ENCODE measurements at regions not wholly inside any gene's neighbourhood (a gene's known extent, or its start where the extent isn't known, plus 50 kb on each side); places are given as distances from the start of the nearest gene placed in this dataset.

DNA sequence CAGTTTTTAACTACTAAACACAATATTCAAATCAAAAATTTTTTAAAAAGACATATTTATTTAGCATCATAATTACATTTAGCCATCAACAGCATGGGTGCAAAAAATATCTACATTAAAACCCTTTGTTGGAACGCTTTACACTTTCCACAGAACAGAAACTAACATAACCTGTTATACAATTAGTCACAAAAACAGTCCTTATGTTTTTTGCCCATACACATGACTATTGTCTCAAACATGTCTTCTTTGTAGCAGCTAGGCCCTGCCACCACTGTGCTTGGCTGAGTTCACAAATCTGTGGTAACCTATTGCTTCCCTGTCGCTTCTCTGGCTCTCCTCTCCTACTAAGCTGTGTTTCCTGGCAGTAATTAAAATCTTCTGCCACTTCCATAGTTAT, 1350.0 kb upstream of the ADGRL2 start:
- DNase-seq, result no peak

DNA sequence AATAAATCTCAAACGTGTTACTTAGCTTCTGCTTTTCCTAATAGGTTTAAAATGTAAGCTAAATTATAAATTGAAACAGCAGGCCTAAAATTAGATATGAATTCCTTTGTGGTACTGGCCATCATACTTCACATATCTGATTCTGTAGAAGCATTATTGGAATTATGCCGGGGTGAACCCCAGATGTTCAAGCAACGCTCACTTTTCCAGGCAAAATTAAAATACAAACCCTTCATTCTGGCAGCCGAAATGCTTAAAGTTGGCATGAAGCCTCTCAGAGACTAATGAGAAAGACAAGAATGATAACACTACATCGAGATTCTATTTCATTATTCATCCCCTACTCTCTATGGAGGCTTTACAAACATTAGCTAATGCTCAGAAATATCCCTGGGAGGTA, 1352.7 kb upstream of the ADGRL2 start:
- DNase-seq, result no peak

DNA sequence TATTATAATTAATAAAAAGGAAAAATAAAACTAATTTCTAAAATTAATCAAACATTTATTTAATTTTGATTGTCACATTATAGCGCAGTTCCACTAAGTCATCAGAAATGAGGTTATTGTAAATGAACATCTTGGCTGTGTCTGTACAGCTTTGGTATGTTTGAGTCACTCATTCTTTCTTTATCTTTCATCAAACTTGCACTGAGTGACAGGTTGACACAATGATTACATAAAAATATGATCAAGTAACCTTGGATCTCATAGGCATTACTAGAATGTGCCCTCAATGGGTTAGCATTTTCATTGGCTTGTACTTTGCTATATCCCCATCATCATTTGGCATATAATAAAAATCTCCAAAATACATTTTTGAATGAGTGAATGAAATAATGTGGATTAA, 1353.2 kb upstream of the ADGRL2 start:
- no peak for DNase-seq

DNA sequence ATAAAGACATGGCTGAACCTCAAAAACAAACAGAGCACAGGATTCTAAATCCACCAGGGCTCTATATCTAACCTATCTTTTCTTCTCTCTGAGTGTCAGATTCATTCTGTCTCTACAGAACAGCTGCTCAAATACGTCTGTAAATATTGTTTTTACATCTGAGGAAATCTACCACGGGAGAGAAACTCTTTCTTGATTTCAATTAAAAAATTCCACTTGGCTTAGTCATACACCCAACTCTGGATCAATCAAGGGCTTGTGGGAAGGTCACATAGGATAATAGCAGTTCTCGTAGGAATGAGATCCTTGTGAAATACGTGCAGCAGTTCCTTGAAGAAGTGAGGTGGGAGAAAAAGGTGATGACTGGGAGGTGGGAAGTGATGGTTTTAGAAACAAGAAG, 1355.7 kb upstream of the ADGRL2 start:
- no peak for DNase-seq

DNA sequence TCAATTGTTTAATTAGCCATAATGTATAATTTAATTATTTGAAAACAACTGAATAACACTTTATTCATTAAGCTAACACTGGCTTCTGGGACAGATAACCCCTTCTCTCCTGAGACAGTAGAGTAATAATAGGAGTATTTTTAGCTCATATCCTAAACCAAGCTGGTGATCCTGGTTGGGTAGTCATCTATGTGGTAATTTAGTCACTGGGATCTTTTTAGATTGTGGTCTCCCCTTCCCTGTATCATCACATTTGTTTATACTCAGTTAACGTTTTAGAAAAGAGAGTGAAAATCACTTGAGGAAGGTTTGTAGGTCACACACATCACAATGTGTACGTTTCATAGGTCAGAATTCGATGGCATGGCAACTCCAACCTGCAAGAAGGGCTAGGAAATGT, 1356.6 kb upstream of the ADGRL2 start:
- no peak for DNase-seq

DNA sequence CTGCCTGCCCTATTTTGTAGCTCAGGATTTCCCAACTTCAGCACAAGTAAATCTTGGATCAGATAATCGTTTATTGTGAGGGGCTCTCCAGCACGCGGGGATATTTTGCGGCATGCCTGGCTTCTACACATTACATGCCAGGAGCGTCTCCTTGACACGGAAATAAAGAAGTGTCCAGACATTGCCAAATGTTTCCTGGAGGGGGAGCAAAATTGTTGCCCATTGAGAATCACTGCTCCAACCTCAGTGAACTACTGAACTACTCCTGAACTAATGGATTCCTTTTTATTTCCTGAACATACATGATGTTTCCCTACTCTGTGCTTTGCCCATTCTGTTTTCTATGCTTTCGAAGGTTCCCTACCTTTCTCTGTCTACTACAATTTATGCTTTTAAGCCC, 1359.1 kb upstream of the ADGRL2 start:
- DNase-seq, result no peak

DNA sequence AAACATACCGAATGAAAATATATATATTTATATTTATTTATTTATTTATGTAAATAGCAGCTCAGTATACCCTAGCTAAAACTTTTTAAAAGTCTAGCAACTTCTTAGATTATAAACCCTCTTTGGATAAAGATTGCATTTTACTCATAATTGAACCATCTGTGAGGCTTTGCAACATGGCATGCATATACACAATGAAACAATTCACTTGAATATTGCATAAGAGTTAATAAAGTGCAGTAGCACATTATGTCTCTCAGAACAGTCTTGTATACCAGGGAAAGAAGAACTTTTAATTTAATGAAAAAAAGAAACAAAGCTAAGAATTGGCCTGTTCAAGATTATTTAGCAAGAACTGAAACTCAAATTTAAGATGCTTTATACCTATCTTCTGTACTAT, 1363.9 kb upstream of the ADGRL2 start:
- DNase-seq, result no peak

DNA sequence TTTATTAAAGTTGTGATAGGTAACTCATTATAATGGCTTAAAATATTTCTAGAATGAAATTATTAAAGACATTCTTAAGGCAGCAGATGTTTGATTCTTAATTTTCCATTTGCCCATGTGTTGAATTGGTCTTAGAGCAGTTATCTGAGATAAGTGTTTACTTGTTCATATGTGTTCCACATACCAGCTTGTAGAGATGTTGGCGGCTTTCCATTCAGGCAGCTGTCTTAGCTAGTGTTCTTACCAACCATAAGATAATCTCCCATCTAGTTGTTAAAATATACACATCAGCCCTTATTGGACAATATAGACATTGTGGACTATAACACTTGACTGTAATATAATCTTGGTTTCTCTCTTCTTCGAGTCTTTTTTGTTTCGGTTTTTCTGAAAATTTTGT, 1372.9 kb upstream of the ADGRL2 start:
- DNase-seq, result no peak

DNA sequence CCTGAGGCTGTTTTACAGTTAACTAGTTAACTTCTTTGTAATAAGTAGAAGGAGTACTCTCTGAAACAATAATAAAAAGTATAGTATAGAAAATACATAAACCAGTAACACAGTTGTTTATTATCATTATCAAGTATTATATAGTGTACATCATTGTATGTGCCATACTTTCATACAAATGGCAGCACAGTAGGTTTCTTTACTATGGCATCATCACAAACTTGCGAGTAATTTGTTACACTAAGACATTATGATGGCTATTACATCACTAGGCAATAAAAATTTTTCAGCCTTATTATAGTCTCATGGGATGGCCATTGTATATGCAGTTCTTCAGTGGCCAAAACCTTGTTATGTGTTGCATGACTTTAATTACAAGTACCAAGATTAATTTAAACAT, 1376.5 kb upstream of the ADGRL2 start:
- DNase-seq, result no peak

DNA sequence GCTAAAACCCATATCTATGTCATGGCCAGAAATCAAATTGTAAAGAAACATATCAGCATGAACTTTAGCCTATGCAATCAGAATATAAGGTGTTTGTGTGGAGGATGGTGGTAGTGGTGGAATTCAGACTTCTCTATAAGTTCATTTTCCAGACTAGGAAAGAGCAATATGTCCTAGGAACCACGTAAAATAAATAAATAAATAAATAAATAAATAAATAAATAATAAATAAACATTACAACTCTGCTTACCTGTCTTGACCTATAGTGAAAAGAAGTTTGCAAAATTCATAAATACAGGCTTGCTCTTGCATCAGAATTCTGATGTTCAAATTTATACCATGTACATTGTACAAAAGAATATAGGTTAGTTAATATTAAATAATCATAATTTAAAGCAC, 1382.6 kb upstream of the ADGRL2 start:
- DNase-seq, result no peak

DNA sequence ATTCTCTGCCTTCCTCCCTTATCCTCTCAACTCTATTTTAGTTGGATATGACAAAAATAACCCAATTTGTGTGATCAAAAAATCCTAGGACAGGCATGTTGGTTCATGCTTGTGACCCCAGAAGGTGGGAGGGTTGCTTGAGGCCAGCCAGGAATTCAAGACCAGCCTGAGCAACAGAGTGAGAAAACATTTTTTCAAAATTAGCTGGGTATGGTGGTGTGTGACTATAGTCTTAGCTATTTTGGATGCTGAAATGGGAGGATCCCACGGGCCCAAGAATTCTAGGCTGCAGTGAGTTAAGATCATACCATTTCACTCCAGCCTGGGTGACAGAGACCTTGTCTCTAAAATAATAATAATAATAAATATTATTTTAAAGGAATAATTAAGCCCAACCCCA, 1383.1 kb upstream of the ADGRL2 start:
- DNase-seq, result no peak

DNA sequence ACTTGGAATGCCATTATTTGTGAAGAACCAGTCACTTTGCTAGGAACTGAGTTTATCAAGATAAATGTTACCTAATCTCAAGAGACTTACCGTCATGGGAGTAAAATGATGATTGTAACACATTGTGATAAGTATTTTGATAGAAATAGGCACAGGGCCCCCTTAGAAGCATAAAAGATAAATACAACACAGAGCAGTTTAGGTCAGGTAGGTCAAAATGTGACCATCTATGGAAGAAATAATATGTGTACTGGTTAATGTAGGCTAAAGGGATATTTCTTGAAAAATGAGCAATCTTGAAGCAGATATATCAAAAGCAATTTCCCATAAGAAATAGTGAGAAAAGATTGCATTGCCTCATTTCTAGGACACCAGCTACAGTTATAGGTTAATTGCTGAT, 1386.8 kb upstream of the ADGRL2 start:
- DNase-seq, result no peak

DNA sequence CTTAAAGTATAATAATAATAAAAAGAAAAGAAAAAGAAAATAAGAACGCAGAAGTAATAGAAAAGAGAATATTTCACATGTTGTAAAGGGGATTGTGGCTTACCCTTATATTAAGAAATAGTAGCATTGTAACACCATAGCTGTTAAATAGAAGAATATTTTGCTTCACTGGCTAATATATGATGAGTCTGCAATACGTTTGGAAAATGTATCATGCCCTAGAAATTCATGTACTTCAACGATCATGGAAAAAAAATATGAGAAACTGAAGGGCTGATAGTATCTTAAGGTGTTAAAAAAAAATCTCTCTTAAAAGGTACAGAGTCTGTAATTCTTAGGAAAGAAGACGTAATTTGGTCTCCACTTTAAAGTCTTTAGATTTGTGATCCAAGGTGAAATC, 1390.5 kb upstream of the ADGRL2 start:
- no peak for DNase-seq

DNA sequence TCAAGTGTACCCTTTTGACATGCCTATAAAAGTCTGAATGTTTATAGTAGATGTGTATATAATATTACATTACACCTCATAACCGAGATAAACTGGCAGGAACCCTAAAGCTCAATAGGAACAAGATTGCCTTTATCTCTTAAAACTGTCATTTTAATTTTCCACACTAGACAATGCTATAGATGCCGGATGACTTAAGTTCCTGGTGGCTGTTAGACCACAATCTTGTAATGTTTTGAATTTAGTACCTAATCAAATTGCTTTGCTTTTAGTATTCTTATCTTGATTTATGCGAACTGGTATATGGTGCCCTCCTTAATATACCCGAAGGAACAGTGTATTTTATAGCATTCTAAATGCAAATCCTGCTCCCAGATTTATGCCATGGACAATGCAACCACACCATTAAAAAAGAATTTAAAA, 1397.0 kb upstream of the ADGRL4 start:
- DNase-seq, result no peak

DNA sequence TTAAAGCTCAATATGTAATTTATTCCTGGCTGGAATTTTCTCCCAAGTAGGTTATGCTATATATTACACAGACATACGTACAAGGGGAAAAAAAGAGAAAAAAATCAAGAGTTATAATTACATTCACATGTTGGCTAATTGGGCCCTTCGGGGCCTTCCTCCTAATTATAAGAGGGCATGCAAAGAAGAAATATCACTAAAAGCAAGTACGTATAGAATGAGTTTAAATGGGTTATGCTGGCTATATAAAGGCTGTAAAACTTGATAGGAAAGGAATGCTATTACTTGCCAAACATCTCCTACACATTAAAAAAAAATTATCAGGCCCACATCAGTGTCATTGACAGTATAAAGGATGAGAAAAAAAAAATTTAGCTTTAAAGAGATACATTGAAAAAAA, 1396.1 kb upstream of the ADGRL4 start:
- DNase-seq, result no peak

DNA sequence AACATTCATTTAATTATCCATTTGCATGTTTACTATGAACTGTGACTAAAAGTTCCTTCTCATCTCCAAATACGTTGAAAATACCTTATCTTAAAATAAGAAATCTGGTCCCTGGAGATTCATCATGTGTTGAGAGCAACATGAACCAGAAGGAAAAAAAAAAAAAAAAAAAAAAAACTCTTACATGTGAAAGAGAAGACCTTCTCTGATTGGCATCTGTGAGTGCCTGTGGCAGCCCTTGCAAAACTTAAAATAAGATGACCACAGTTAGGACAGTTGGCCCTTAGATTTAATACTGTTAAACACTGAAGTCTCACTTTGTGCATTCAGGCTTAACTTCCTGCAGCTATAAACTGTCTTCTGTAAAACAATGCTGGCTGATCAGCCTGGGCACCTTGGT, 1395.2 kb upstream of the ADGRL4 start:
- DNase-seq, result no peak

DNA sequence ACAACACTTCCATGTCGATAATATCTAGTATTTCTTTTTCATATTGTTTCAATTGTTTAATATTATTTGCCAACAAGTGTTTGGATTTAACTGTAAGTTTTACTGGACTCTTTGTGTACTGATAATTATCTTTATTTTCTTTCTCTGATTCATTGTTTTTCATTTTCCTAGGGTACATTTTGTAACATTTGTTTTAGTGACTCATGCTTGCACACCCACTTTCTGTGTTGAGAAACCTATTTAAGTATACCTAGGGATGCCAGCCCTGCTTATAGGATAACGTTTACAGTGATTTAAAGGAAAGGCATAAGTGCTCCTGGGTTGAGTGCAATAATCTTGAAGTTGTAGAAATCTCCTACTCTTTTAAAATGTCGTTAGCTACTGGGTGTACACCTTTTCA, 1386.0 kb upstream of the ADGRL4 start:
- DNase-seq, result no peak

DNA sequence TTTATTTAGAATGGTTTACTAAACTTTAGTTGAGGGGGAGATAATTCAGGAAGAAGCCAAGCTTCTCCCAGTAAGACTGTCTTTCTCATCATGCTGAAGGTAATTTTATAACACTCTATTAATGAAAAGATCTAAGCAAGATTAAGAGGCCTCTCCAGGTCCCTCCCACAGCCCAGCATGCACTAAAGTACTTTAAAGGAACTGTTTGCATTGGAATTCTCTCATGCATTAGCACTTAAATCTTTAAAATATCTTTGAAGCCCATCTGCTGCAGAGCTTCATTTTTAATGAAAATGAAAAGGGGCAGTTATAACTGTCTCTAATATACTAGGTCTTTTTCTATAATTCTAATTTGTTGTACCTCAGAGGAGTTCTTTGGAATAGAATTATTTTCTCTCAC, 1379.1 kb upstream of the ADGRL4 start:
- DNase-seq, result no peak

DNA sequence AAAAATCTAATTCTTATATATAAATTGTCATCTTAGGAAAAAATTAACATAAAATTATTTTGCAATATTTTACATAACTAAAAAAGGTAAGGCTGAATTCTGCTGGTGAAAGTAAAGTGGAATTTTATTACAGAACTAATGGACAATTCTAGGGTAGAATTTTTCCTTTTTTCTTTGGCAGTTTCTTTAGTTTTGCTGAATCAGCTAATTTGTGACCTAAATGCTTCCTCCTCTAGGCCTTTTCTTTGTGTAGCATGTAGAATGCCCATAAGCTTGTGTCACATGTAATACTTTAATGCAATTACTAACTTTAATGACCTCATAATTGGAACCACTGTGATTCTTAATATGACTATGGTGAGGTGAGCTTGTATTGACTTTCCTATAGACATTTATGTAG, 1378.4 kb upstream of the ADGRL4 start:
- no peak for DNase-seq

DNA sequence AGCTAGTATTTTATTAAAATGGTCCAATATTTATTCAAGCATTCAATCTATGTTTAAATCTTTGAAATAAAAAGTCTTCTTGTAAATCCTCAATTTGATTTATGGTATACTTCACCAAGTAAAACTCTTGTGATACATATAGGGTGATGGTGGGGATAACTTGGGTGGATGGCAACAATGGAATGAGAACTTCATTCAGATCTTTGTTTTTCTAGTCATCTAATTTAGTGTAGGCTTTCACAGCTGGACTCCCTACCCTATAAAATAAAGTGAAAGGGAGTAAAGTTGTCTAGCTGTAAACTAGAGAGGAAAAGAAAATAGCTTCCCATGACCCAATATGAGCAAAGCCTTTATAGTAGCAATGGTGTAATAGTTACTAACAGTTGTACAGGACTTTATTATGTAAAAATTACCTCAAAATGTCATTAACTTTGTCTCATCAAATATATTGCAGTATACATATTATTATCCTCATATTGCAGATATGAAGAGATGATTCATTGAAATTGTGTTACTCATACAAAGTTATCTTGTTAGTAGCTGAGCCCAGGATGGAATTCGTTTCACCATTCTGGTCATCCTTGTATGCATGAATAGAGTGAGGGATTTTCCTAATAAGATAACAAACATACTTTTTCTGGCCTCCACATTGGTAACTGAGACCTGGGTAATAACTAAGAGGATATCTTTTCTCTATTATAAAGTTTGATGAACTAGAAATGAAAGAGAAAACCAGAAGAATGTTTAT, 1377.7 kb upstream of the ADGRL4 start:
- DNase-seq, result no peak

DNA sequence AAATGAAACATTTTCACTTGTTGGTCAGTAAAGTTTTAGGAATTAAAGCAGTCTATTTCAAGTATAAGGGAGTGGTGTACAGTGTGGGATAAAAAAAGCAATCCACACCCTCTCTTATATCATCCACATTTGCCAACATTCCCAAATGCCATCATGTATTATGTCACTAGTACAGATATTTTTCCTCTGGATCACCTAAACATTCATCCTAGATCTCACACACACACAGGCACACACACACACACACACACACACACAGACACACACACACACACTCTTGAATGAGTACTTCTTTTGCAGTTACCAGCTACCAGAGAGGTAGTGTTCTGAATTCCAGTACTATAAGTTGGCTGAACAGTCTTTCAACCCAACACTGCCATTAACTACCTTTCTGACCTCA, 1369.1 kb upstream of the ADGRL4 start:
- no peak for DNase-seq

DNA sequence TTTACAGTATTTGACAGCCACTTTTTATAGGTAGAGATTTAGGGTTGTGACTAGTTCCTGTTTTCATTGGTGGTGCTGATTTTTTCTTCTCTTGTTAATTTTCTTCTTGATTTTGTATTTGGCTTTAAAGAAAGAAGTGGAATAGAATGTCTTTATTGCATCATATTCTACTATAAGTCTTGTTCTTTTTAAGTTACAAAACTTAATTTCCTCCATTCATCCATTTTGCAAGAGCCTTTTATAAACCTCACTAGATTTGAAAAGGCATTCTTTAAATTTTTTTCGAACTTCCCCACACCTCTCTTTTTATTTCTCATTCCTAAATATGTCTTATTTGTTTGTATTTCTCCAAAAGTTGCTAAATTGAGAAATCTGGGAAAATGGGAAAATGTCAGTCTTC, 1368.6 kb upstream of the ADGRL4 start:
- no peak for DNase-seq

DNA sequence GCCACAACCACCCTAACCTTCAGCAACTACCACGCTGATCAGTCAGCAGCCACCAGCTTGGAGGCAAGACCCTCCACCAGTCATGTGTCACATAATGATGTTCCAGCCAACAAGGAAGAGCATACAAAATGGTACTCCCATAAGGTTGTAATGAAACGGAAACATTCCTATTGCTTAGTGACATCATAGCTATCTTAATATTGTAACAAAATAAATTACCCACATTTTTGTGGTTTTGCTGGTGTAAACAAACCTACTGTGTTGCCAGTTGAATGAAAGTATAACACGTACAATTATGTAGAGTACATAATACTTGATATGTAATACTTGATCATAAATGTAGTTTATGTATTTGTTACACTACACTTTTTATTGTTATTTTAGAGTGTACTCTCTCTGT, 1363.2 kb upstream of the ADGRL4 start:
- no peak for DNase-seq

DNA sequence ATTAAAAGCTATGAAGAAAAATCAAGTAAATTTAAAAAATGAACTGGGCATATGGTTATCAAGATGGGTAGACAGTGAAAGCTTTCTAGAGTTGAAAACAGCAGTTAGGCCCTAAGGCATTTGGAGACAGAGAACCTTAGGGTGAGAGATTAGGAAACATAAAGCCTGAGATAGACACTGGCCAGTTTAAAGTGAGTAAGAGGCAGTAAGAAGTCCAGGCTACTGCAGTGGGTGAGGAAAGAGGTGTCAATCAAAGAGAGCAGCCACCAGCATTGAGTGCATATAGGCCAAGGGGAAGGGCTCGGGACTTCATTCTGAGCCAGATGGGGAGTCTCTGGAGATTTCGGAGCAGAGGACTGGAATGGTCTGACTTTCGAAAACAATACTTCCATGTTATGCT, 1360.5 kb upstream of the ADGRL4 start:
- no peak for DNase-seq

DNA sequence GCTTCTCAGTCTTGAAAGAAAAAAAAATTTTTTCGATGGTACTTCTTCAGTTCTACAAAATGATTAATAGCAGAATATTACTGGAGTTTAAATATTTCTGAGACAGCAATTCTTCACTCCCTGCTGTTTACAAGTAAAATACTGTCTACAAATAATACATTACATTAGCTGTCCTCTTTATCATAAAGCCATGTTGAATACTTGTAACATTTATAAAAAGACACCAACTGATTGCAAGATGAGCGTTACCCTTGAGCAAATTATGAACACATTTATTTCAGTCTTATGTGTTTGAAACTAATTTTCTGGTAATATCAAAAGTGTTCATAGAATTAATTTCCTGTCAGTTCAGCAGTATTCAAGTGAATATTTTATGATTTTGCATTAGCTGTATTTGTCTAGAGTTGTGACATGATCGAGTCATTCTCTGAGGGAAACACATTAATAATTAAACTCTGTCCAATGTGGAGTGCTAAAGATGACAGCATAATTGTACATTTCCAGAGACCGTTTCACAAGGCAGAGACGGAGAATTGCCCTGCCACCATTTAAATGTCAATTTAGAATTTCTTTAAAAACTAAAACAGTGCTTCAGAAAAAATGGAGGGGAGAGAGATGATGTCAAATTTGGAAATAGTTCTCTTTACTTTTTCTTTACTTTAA, 1359.0 kb upstream of the ADGRL4 start:
- no peak for DNase-seq
